Glomerular endothelial cell (primary cell): ENCODE measurements at regions not wholly inside any gene's neighbourhood (a gene's known extent, or its start where the extent isn't known, plus 50 kb on each side); places are given as distances from the start of the nearest gene placed in this dataset.

Source experiments
- DNase-seq: peaks from one replicate; pipeline ENCODE4 v3.0.0-alpha.2; 2011; ENCODE audit warnings: low read depth, low spot score; ENCODE audit errors: extremely low read depth

GRCh38 chr1:190540366-190540765 is 62.7 kb upstream of the BRINP3 start:
- DNase-seq: no peak

- no peak for DNase-seq
These were observed 74.0 kb upstream of the BRINP3 start for GRCh38 chr1:190551638-190552037.

- DNase-seq: no peak
These were observed 82.6 kb upstream of the BRINP3 start for GRCh38 chr1:190560161-190560681.

DNA sequence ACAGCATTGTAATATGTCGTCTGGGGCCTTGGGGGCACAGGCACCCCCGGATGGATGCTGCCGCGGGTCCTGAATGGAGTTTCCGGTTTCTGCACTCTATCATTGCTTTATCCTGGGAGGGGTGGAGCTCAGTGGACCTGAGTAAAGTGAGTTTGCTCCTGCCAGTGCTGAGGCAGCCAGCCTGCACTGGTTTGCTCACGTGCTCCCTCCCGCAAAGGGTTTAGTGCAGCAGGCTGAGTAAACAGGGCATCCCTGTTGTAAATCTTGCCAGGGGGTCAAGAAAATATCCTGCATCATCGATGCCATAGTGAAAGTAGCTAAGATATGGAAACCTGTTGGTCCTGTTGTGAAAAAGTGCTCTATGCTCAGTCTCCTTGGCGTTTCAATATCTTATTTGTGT is 85.6 kb upstream of the BRINP3 start:
- DNase-seq: no peak

DNA sequence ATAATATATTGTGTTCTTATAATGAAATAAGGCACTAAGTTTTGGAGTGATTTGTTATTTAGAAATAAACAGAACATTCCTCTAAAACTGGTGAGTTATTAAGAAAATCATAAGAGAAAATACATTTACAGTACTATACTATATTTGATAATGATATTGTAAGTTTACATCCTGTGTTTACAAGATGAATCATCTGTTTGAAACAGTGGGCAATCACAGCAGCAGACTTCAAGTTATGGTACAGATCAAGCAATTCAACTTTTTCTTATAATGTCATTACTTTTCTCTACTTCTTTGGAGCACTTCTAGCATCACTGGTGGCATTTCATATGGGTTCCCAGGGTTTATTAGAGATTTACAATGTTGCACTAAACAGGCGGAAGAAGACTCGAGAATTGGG is 86.5 kb upstream of the BRINP3 start:
- DNase-seq: no peak

GRCh38 chr1:190578017-190578416 is 100.4 kb upstream of the BRINP3 start:
- no peak for DNase-seq

- no peak for DNase-seq
These were observed 100.9 kb upstream of the BRINP3 start for GRCh38 chr1:190578526-190578925.

DNA sequence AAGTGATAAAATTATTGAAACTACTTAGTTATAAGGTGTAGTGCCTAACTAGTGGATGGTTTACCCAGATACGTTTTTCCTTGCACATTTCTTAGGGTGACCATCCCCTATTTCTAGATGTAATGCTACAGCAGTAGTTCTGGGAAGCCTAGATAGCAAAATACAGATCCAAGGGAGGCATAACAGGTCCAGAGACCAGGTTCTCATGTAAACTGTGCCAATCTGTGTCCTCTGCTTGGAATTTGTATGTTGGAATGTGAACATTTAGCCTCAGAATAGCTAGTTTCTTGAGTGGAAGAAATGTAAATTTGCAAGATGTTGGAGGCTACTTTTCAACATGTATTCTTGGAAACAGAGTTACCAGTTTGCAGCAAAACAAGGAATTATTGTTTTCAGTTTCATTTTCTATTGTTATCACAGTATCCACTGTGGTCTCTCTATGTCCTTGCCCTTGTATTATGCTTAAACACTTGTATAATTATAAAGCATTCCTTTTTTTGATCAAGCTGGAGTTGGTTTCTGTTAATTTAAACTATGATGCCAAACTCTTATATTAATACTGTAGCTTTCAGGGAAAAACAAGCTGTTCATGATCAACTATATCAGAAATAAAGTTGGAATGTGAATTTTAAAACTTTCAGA is 102.0 kb upstream of the BRINP3 start:
- DNase-seq: no peak

DNA sequence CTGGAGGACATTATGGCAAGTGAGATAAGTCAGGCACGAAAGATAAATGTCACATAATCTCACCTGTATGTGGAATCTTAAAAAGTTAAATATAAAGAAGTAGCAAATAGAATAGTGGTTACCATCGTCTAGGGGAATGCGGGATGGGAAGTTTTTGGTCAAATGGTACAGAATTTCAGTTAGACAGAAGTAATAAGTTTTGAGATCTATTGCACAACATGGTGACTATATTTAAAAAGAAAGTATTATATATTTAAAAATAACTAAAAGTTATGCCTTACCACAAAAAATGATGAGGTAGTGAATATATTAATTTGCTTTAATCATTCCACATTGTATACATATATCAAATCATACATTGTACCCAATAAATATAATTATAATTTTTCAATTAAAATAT is 106.2 kb upstream of the BRINP3 start:
- no peak for DNase-seq

DNA sequence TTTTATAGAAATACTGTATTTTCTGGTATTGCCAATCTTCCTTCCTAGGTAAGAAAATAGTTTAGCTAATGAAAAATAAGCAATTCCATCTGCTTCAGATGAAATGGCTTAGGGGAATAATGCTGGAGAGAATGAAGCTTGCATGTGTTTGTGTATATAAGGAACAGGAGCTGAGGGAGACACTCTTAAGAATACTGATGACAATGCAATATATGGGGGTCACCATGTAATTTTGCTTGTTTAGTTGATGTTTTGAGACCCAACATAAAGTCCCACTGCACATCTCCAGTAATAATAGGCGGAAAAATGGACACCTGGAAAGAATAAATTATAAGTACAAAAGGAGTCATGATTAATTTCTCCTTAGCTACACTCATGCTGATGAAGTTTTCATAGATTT is 110.8 kb upstream of the BRINP3 start:
- DNase-seq: no peak

DNA sequence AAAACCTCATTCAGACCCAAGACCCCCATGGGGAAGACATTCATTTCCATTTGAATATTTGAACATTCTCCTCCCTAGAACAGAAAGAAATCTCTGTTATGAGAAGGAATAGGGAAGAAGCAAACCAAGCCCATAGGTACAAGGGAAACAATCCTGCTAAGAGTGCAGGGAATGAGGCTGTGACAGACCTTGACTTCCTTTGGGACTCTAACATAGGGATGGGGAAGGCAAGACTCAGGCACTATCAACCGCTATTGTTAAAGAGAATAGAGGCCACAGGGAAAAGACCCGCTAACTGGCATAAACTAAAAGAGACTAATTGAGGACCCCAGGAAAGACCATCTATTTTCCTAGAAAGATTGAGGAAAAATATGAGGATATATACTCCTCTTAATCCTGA is 117.8 kb upstream of the BRINP3 start:
- no peak for DNase-seq

DNA sequence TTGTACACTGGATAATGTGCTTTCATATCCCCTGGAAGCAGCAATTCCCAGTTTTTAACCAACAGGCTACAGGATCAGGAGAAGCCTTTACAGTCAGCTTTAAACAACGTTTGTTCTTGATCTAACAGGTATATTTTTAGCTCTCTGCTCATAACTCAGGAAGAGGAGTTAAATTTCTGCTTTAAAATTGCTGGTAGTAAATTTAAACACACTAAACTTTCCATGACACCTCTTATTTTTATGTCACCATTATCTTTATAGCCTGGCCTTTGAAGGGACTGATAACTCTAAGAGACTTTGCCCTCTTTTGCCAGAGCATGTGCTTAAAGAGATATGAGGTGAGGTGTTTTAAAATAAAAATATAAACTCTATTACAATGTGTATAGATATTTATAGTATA is 119.6 kb upstream of the BRINP3 start:
- DNase-seq: no peak

DNA sequence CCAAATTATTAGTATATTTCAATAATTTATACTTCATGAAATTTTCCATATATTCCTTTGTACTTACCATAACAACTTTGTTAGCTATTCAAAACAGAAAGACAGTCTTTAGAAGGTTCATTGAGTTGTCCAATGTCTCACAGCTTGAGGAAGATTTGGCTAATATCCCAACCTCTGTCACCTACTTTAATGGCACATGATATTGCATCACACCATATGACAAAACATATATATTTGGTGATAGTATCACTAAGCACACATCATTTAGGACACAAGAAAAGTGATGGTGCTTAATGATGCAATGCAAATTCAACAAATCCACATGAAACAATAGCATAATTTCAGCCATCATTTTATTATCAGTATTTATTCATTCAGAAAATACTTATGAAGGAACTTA is 122.0 kb upstream of the BRINP3 start:
- no peak for DNase-seq

- no peak for DNase-seq
These were observed 124.7 kb upstream of the BRINP3 start for GRCh38 chr1:190602325-190602724.

GRCh38 chr1:190608282-190608681 is 130.6 kb upstream of the BRINP3 start:
- DNase-seq: no peak

DNA sequence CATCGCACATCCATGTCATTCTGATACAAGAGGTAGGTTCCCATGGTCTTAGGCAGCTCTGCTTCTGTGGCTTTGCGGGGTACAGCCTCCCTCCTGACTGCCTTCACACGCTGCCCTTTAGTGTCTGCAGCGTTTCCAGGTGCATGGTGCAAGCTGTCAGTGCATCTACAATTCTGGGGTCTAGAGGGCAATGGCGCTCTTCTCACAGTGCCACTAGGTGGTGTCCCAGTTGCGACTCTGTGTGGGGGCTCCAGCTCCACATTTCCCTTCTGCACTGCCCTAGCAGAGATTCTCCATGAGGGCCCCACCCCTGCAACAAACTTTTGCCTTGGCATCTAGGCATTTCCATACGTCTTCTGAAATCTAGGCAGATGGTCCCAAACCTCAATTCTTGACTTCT is 138.2 kb upstream of the BRINP3 start:
- DNase-seq: no peak

DNA sequence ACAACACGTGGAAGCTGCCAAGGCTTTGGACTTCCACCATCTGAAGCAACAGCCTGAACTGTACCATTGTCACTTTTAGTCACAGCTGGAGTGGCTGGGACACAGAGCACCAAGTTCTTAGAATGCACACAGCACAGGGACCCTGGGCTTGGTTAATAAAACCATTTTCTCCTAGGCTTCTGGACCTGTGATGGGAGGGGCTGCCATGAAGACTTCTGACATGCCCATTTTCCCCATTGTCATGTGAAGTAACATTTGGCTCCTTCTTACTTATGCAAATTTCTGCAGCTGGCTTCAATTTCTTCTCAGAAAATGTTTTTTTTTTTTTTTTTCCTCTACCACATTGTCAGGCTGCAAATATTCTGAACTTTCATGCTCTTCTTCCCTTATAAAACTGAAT is 138.6 kb upstream of the BRINP3 start:
- no peak for DNase-seq

- DNase-seq: no peak
These were observed 142.1 kb upstream of the BRINP3 start for GRCh38 chr1:190619724-190620123.

DNA sequence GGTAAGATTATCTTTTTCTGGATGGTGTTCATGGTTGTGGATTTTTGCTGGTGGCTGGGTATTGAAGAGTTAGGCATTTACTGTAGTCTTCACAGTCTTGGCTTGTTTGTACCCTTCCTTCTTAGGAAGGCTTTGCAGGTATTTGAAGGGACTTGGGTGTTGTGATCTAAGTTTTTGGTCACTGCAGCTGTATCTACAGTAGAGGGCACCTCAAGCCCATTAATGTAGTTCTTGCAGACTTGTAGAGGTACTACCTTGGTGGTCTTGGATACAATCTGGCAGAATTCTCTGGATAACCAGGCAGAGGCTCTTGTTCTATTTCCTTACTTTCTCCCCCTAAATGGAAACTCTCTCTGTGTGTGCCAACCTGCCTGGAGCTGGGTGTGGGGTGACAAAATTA is 155.8 kb upstream of the BRINP3 start:
- no peak for DNase-seq

- no peak for DNase-seq
These were observed 156.5 kb upstream of the BRINP3 start for GRCh38 chr1:190634134-190634533.

DNA sequence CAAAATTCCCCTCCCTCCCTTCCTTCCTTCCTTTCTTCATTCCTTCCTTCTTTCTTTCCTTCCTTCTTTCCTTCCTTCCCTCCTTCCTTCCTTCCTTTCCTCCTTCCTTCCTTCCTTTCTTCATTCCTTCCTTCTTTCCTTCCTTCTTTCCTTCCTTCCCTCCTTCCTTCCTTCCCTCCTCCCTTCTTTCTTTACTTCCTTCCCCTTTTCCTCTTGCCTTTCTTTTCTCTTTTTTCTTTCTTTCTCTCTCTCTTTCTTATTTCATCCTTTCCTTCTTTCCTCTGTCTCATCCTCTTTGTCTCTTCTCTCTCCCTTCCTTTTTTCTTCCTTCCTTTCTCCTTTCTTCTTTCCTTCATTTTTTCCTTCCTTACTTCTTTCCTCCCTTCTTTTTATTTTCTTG is 171.9 kb upstream of the BRINP3 start:
- DNase-seq: no peak

GRCh38 chr1:190658907-190659306 is 181.2 kb upstream of the BRINP3 start:
- DNase-seq: no peak

DNA sequence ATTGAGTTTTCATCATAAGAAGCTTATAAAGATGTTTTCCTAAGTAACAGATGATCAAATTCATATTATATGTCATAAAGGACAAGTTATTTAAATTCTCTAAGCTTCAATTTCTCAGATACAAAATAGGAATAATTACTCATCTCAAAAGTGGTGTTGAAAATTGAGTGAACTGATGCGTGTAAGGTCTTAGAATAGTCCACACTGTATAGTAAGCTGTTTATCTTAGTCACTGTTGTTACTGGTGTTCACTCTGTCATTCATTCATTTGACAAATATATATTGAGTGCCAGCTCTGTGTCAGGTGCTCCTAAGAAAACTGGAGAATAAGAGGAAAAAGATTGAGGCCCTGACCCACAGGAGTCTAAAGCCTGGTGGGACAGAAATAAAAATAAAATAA is 186.3 kb upstream of the BRINP3 start:
- no peak for DNase-seq
